ENCODE measurements at regions not wholly inside any gene's neighbourhood (a gene's known extent, or its start where the extent isn't known, plus 50 kb on each side); places are given as distances from the start of the nearest gene placed in this dataset.

DNA sequence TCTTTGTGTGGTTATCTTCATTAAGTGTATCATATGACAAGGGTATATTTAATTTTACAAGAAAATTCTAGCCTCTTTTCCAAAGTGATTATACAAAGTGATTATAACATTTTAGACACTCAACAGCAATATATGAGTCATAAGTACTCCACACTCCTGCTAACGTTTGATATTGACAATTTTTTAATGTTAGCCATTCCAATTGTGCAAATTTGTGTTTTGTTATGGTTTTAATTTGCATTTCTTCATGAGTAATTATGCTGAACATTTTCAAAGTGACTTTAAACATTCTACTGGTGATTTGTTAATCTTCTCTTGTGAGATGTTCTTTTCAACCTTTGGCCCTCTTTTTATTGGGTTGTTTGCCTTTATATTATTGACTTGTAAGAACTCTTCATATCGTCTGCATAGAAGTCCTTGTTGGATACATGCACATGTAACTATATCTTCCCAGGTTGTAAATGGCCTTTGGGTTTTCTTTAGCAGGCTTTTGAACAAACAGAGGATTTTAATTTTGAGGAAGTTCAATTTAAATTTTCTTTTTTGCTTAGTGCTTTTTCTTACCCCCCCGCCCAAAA lies 771.6 kb upstream of the ZNF608 start:
- Histone ChIP-seq H3K79me2 (ENCODE audit: insufficient read depth, low read depth, low read length) (no peaks in the 10 kb centered on the region), H4K20me1 (ENCODE audit: insufficient read depth, low read length) (no peaks in the 10 kb centered on the region), H2AFZ (ENCODE audit: low read length) (no peak overlapping the region), H3K36me3 (ENCODE audit: insufficient read depth, low read length) (no peaks in the 10 kb centered on the region), H3K9me3 (ENCODE audit: low read length) (no peaks in the 10 kb centered on the region), H3K27ac (ENCODE audit: low read depth, low read length, poor library complexity, severe bottlenecking) (no peak overlapping the region), H3K4me3 (ENCODE audit: low read depth, low read length, poor library complexity, severe bottlenecking) (no peak overlapping the region), H3K4me2 (ENCODE audit: low read length) (no peak overlapping the region), H3K9me2 (ENCODE audit: insufficient read depth, low read length) (no peaks in the 10 kb centered on the region), H3K4me1 (ENCODE audit: insufficient read depth, low read length, poor library complexity, severe bottlenecking) (no peaks in the 10 kb centered on the region)
- POLR2A ChIA-PET, result interaction anchor here (0.7 kb wide), 1 partner anchor 32 kb away, joined by 3 read pairs; no protein-coding TSS in a partner anchor
- CTCF ChIA-PET (ENCODE audit: unreplicated experiment), result no interaction called here
- intact Hi-C loops (cut with micrococcal nuclease; ENCODE audit: unreplicated experiment), result no loop called here
- BruUV-seq (replicated peaks), result no TSS peak
- no peak for DNase-seq (ENCODE audit: low spot score)
- TF ChIP-seq, protein P1, sequence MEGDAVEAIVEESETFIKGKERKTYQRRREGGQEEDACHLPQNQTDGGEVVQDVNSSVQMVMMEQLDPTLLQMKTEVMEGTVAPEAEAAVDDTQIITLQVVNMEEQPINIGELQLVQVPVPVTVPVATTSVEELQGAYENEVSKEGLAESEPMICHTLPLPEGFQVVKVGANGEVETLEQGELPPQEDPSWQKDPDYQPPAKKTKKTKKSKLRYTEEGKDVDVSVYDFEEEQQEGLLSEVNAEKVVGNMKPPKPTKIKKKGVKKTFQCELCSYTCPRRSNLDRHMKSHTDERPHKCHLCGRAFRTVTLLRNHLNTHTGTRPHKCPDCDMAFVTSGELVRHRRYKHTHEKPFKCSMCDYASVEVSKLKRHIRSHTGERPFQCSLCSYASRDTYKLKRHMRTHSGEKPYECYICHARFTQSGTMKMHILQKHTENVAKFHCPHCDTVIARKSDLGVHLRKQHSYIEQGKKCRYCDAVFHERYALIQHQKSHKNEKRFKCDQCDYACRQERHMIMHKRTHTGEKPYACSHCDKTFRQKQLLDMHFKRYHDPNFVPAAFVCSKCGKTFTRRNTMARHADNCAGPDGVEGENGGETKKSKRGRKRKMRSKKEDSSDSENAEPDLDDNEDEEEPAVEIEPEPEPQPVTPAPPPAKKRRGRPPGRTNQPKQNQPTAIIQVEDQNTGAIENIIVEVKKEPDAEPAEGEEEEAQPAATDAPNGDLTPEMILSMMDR (conservative IDR thresholded peaks at IDR 0.05; ENCODE audit: low read length), result no peak
- no peak for TF ChIP-seq EZH2phosphoT487 (IDR thresholded peaks at IDR 0.05; ENCODE audit: borderline replicate concordance, low read depth, low read length)

DNA sequence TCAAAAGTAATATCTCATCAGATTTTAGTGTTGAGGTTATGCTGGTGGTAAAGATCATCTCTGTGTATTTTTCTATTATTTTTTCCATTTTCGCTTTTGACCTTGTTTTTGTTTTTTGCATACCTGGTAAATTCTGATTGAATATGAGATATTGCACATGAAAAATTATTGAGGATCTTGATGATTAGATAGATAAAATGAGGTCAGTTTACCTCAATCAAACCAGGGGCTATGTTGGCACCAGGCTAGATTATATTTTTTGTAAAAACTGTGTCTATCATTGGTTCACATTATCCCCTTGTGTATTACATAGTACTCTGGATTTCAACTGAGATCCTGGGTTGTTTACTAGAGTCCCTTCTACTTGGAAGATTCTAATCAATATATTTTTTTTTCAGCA lies 774.9 kb upstream of the ZNF608 start:
- no peaks in the 10 kb centered on the region for H3K9me3 ChIP-seq (ENCODE audit: low read length)
- no peaks in the 10 kb centered on the region for H3K4me1 ChIP-seq (ENCODE audit: insufficient read depth, low read length, poor library complexity, severe bottlenecking)
- intact Hi-C loops (cut with micrococcal nuclease; ENCODE audit: unreplicated experiment), result no loop called here
- POLR2A ChIA-PET, result interaction anchor here (0.6 kb wide), 1 partner anchor 937 kb away, joined by 3 read pairs; no protein-coding TSS in a partner anchor
- DNase-seq (ENCODE audit: low spot score), result no peak
- no peak for TF ChIP-seq EZH2phosphoT487 (IDR thresholded peaks at IDR 0.05; ENCODE audit: borderline replicate concordance, low read depth, low read length)
- TF ChIP-seq, protein P1 (conservative IDR thresholded peaks at IDR 0.05; ENCODE audit: low read length), result no peak
- no peak overlapping the region for H3K27ac ChIP-seq (ENCODE audit: low read depth, low read length, poor library complexity, severe bottlenecking)
- no peaks in the 10 kb centered on the region for H4K20me1 ChIP-seq (ENCODE audit: insufficient read depth, low read length)
- CTCF ChIA-PET (ENCODE audit: unreplicated experiment), result no interaction called here
- no peaks in the 10 kb centered on the region for H3K79me2 ChIP-seq (ENCODE audit: insufficient read depth, low read depth, low read length)
- no peak overlapping the region for H3K4me2 ChIP-seq (ENCODE audit: low read length)
- no peak overlapping the region for H2AFZ ChIP-seq (ENCODE audit: low read length)
- H3K9me2 ChIP-seq (ENCODE audit: insufficient read depth, low read length), result no peaks in the 10 kb centered on the region
- H3K36me3 ChIP-seq (ENCODE audit: insufficient read depth, low read length), result no peaks in the 10 kb centered on the region
- no peak overlapping the region for H3K4me3 ChIP-seq (ENCODE audit: low read depth, low read length, poor library complexity, severe bottlenecking)
- no TSS peak for BruUV-seq (replicated peaks)

DNA sequence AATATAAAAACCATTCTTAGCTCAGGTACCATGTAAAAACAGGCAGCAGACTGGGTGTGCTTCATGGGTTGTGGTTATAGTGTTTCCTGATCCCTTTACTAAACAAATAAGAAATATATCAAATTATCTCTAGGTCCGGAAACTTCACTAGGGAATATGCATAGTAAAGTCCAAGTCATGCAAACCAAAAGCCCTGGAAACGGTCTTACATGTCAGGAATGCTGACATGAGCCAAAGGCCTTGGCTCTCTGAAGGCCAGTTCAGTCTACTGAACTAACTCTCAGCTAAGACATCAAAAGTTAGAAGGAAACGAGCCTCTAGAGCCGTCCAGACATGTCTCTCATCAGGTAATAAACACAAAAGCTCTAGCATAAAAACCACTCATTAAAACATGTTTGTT lies 778.9 kb upstream of the ZNF608 start:
- no peaks in the 10 kb centered on the region for H3K9me3 ChIP-seq (ENCODE audit: low read length)
- POLR2A ChIA-PET, result interaction anchor here (0.5 to 1.0 kb wide), 3 partner anchors 56 to 172 kb away, joined by 3 to 4 read pairs (median 4); no protein-coding TSS in a partner anchor
- no peaks in the 10 kb centered on the region for H3K79me2 ChIP-seq (ENCODE audit: insufficient read depth, low read depth, low read length)
- H3K9me2 ChIP-seq (ENCODE audit: insufficient read depth, low read length), result no peaks in the 10 kb centered on the region
- DNase-seq (ENCODE audit: low spot score), result no peak
- no peaks in the 10 kb centered on the region for H4K20me1 ChIP-seq (ENCODE audit: insufficient read depth, low read length)
- TF ChIP-seq, protein P1 (conservative IDR thresholded peaks at IDR 0.05; ENCODE audit: low read length), result no peak
- no peak for TF ChIP-seq EZH2phosphoT487 (IDR thresholded peaks at IDR 0.05; ENCODE audit: borderline replicate concordance, low read depth, low read length)
- H3K4me3 ChIP-seq (ENCODE audit: low read depth, low read length, poor library complexity, severe bottlenecking), result no peak overlapping the region
- intact Hi-C loops (cut with micrococcal nuclease; ENCODE audit: unreplicated experiment), result no loop called here
- no peaks in the 10 kb centered on the region for H3K4me1 ChIP-seq (ENCODE audit: insufficient read depth, low read length, poor library complexity, severe bottlenecking)
- CTCF ChIA-PET (ENCODE audit: unreplicated experiment), result no interaction called here
- BruUV-seq (replicated peaks), result no TSS peak
- H3K27ac ChIP-seq (ENCODE audit: low read depth, low read length, poor library complexity, severe bottlenecking), result no peak overlapping the region
- no peak overlapping the region for H2AFZ ChIP-seq (ENCODE audit: low read length)
- no peaks in the 10 kb centered on the region for H3K36me3 ChIP-seq (ENCODE audit: insufficient read depth, low read length)
- no peak overlapping the region for H3K4me2 ChIP-seq (ENCODE audit: low read length)
